ENCODE measurements at regions not wholly inside any gene's neighbourhood (a gene's known extent, or its start where the extent isn't known, plus 50 kb on each side); places are given as distances from the start of the nearest gene placed in this dataset.

DNA sequence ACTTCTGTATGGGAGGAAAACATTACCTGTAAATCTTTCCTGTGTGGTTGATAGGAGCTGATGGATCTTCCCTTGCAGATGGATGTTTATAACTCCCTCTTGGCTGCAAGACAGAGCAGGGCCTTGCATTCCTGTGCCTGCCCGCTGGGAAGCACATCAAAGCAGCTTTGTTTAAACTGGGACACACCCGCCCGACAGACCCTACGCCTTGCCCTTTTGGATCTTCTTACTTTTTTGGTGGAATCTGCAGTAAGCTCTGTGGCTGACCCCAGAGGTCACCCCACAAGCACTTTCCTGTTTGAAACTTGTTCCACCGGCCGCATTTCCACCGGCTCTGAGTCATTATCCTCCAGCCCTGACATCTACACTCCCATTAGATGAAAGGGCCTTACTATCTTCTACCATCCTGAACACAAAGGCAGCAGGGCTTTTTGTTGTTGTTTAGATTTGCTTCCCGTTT, 244.1 kb upstream of the STT3B start:
- H3K4me3 ChIP-seq (ENCODE audit: low read depth, low read length), result no peak overlapping the region
- TF ChIP-seq, protein P1, sequence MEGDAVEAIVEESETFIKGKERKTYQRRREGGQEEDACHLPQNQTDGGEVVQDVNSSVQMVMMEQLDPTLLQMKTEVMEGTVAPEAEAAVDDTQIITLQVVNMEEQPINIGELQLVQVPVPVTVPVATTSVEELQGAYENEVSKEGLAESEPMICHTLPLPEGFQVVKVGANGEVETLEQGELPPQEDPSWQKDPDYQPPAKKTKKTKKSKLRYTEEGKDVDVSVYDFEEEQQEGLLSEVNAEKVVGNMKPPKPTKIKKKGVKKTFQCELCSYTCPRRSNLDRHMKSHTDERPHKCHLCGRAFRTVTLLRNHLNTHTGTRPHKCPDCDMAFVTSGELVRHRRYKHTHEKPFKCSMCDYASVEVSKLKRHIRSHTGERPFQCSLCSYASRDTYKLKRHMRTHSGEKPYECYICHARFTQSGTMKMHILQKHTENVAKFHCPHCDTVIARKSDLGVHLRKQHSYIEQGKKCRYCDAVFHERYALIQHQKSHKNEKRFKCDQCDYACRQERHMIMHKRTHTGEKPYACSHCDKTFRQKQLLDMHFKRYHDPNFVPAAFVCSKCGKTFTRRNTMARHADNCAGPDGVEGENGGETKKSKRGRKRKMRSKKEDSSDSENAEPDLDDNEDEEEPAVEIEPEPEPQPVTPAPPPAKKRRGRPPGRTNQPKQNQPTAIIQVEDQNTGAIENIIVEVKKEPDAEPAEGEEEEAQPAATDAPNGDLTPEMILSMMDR (IDR thresholded peaks at IDR 0.05; ENCODE audit: low read depth, low read length, missing control alignments), result no peak

DNA sequence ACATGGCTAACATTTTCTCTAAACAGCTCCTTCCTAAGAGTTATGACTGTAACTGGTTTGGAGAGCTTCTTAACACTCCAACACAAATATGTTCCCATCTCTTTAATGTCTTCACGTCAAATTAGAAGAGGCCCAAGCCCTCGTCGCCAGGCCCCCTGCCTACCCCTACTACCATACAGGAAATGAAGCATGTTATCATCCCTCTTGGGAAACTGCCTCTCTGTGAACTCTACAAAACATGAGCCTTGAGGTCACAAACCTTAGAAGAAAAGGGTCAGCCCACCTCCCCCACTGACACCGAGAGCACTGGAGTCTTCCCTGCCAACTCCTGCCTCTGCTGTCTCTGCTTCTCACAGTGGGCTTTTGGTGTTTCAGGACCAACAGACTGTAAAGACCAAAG, 243.1 kb upstream of the STT3B start:
- H3K4me3 ChIP-seq (ENCODE audit: low read depth, low read length), result no peak overlapping the region
- TF ChIP-seq, protein P1 (IDR thresholded peaks at IDR 0.05; ENCODE audit: low read depth, low read length, missing control alignments), result no peak
- no peak for DNase-seq (ENCODE audit: low read depth)

More for the DNA sequence above, 244.1 kb upstream of the STT3B start:
- no peak for DNase-seq (ENCODE audit: low read depth)

DNA sequence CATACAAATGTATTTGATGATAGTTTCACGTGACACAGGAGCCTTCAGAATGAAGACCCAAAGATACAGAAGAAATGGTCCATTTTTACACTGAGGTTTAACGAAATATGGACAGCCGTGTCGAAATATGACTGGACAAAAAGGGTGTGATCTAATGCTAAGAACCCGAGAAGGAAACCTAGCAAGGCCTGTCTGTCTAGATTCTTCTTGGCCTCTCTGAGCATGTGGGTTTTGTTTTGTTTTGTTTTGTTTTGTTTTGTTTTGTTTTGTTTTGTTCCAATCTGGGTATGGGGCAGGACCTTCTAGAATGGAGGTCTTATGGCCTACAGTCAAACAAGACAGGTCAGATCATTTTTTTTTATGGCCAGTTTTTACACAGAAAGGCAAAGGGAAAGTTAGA, 242.7 kb upstream of the STT3B start:
- H3K4me3 ChIP-seq (ENCODE audit: low read depth, low read length), result no peak overlapping the region
- TF ChIP-seq, protein P1 (IDR thresholded peaks at IDR 0.05; ENCODE audit: low read depth, low read length, missing control alignments), result no peak
- DNase-seq (ENCODE audit: low read depth), result no peak

DNA sequence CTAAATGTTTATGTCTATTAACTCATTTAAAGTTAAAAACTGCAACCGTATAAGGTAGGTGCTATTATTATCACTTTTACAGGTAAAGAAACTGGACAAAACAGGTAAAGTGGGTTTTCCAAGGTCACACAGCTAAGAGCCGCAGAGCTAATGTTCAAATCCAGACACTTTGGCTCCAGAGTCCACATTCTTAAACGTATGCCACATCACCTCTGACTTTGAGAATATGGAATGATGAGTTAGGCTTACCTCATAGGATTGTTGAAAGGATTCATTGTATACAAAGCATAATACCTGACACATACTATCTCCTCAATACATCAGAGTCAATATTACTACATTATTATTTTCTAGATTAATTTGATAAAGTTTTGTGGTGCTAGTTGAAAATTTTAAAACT, 240.9 kb upstream of the STT3B start:
- TF ChIP-seq, protein P1 (IDR thresholded peaks at IDR 0.05; ENCODE audit: low read depth, low read length, missing control alignments), result no peak
- DNase-seq (ENCODE audit: low read depth), result no peak
- H3K4me3 ChIP-seq (ENCODE audit: low read depth, low read length), result no peak overlapping the region

DNA sequence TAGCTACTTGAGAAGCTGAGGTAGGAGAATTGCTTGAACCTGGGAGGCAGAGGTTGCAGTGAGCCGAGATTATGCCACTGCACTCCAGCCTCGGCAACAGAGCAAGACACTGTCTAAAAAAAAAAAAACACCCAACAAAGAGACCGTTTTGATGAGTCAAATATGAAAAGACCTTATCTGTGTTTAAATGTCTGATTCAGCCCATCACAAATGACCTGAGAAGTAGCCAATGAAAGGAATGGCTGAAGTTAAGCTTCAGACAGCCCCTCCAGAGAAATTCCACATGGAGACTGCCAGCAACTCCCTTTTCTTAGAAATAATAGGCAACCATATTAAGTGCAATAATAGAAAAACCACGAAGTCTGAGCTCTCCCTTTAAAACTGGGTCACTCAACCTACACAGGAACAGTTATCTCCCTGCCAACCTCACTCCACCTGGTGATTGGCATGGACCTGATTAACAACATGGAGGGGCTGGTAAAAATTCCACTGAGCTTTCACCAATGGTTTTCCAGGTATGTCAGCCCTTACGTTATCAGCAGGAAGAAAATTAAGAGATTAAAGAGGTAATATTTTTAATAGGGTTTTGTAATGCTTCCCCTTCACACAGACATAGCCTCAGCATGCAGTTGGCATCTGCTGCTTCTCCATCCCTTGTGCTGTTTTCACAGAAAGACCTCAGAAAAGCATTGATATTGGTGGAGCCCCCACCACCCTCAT, 238.1 kb upstream of the STT3B start:
- TF ChIP-seq, protein P1 (IDR thresholded peaks at IDR 0.05; ENCODE audit: low read depth, low read length, missing control alignments), result no peak
- no peak for DNase-seq (ENCODE audit: low read depth)
- no peak overlapping the region for H3K4me3 ChIP-seq (ENCODE audit: low read depth, low read length)

DNA sequence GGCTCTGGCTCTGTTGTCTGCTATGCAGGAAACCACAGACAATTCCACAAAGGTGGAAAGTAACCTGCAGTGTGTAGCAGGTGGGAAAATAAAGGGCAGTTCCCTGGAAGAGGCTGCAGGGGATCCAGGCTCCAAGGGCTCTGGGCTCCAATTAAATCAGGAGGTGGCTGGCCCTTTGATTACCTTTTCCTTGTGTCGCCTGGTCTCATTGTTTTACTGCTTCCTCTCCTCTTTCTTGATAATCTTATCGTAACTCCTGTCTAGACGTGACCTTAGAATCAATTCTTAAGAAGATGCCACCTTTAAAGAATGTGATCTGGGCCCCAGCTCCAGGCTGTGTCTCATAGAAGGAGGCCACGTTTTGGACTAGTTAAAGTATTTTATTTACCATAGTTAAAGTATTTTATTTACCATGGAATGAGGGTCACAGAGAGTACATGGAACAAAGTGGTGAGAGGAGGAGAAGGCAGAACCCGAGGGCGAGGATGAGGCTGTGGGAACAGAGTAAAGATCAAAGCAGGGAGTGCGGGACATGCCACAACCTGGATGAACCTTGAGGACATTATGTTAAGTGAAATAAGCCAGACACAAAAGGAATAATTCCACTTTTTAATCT, 237.5 kb upstream of the STT3B start:
- no peak for DNase-seq (ENCODE audit: low read depth)
- H3K4me3 ChIP-seq (ENCODE audit: low read depth, low read length), result no peak overlapping the region
- TF ChIP-seq, protein P1 (IDR thresholded peaks at IDR 0.05; ENCODE audit: low read depth, low read length, missing control alignments), result no peak

All from GM12864 (cell line).